NT2/D1 (cell line): ENCODE measurements at regions not wholly inside any gene's neighbourhood (a gene's known extent, or its start where the extent isn't known, plus 50 kb on each side); places are given as distances from the start of the nearest gene placed in this dataset.

Experiments
- SUZ12 ChIP-seq: IDR thresholded peaks from 2 replicates; pipeline ENCODE4 v1.6.1; 2011; ENCODE audit not compliant: insufficient read length, insufficient read depth; ENCODE audit errors: extremely low read depth
- YY1 ChIP-seq: IDR thresholded peaks from 2 replicates; pipeline ENCODE4 v1.6.1; 2011; ENCODE audit not compliant: insufficient read length, insufficient read depth
- ZNF274 ChIP-seq: IDR thresholded peaks from 2 replicates; pipeline ENCODE4 v1.6.1; 2011; ENCODE audit warnings: mild to moderate bottlenecking, low read depth, low read length

DNA sequence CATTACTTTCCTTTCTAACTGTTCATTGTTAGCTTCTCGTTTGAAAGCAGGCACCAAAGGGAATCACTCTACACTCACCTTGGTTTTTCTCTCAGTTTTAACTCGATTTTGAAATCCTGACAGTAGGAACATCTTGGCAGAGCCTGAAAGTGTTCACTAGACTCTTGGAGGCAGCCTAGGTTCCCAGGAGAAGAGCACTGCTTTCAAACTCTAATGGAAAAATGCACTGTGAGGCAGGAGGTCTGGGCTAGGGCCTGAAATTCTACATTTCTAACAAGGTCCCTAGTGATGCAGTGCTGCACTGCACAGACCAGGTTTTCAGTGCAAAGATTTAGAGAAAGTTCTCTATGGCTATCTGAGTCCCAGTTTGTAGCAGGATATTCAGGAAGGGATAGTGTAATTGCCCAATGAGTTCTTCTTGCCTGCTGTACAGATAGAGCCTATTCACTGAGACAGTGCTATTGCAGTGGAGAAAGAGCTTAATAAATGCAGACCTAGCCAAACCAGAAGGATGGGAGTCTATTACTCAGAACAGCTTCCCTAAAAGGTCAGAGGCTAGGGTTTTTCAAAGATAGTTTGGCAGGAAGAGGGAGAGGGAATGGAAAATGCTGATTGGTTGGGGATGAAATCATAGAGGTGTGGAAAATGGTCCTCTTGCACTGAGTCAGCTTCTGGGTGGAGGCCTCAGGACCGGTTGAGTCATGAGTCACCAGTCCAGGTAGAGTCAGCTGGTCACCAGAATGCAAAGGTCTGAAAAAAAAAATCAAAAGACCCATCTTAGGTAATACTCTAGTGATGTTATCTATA, 153.9 kb downstream of the GPBP1 start:
- TF ChIP-seq SUZ12, result no peak
- no peak for TF ChIP-seq YY1
- no peak for TF ChIP-seq ZNF274
